Neural cell (in vitro differentiated cells): ENCODE measurements at regions not wholly inside any gene's neighbourhood (a gene's known extent, or its start where the extent isn't known, plus 50 kb on each side); places are given as distances from the start of the nearest gene placed in this dataset.

Experiments used
- EP300 ChIP-seq: fragments of 450-650 bp; conservative IDR thresholded peaks from 2 replicates; pipeline ENCODE4 v1.6.1; 2014; ENCODE audit warnings: antibody characterized with exemption, mild to moderate bottlenecking, moderate library complexity; ENCODE audit not compliant: poor library complexity, severe bottlenecking
- EZH2 ChIP-seq: fragments of 200-600, 300-800 bp; shearing (Covaris generic), sonication (generic); IDR thresholded peaks from 2 replicates; pipeline ENCODE4 v1.6.1; 2014; ENCODE audit warnings: antibody characterized with exemption, low read length, borderline replicate concordance, mild to moderate bottlenecking; ENCODE audit not compliant: insufficient read depth, poor library complexity, severe bottlenecking
- REST ChIP-seq: IDR thresholded peaks from 2 replicates; pipeline ENCODE4 v1.6.1; 2012; ENCODE audit warnings: borderline replicate concordance
- TAF1 ChIP-seq: IDR thresholded peaks from 2 replicates; pipeline ENCODE4 v1.6.1; 2012; ENCODE audit warnings: low read depth
- TF ChIP-seq, protein P1 (sequence below): fragments of 450-650 bp; IDR thresholded peaks from 2 replicates; pipeline ENCODE4 v1.5.1; 2014; ENCODE audit warnings: antibody characterized with exemption, mild to moderate bottlenecking, moderate library complexity; ENCODE audit not compliant: poor library complexity, severe bottlenecking

- TF ChIP-seq, protein P1, sequence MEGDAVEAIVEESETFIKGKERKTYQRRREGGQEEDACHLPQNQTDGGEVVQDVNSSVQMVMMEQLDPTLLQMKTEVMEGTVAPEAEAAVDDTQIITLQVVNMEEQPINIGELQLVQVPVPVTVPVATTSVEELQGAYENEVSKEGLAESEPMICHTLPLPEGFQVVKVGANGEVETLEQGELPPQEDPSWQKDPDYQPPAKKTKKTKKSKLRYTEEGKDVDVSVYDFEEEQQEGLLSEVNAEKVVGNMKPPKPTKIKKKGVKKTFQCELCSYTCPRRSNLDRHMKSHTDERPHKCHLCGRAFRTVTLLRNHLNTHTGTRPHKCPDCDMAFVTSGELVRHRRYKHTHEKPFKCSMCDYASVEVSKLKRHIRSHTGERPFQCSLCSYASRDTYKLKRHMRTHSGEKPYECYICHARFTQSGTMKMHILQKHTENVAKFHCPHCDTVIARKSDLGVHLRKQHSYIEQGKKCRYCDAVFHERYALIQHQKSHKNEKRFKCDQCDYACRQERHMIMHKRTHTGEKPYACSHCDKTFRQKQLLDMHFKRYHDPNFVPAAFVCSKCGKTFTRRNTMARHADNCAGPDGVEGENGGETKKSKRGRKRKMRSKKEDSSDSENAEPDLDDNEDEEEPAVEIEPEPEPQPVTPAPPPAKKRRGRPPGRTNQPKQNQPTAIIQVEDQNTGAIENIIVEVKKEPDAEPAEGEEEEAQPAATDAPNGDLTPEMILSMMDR = no peak
- TF ChIP-seq TAF1 (no peak), EZH2 (no peak), REST (no peak), EP300 (no peak)
These were observed 971.6 kb upstream of the INTU start for GRCh38 chr4:126661194-126661593.
